Hepatocyte (in vitro differentiated cells): ENCODE measurements at regions not wholly inside any gene's neighbourhood (a gene's known extent, or its start where the extent isn't known, plus 50 kb on each side); places are given as distances from the start of the nearest gene placed in this dataset.

ENCODE experiments used
- CTCF ChIP-seq: fragments of 200-600 bp; sonication (generic); IDR thresholded peaks from 2 replicates; pipeline ENCODE4 v1.5.1; 2016; ENCODE audit warnings: antibody characterized with exemption, mild to moderate bottlenecking; ENCODE audit not compliant: poor library complexity
- EZH2 ChIP-seq: fragments of 200-600 bp; sonication (generic); IDR thresholded peaks from 2 replicates; pipeline ENCODE4 v1.6.1; 2016; ENCODE audit warnings: antibody characterized with exemption, mild to moderate bottlenecking, borderline replicate concordance

- no peak for TF ChIP-seq CTCF
- TF ChIP-seq EZH2 = no peak
Measured at GRCh38 chr6:81950877-81951276, 198.4 kb upstream of the TENT5A start.
